ENCODE measurements at regions not wholly inside any gene's neighbourhood (a gene's known extent, or its start where the extent isn't known, plus 50 kb on each side); places are given as distances from the start of the nearest gene placed in this dataset.

DNA sequence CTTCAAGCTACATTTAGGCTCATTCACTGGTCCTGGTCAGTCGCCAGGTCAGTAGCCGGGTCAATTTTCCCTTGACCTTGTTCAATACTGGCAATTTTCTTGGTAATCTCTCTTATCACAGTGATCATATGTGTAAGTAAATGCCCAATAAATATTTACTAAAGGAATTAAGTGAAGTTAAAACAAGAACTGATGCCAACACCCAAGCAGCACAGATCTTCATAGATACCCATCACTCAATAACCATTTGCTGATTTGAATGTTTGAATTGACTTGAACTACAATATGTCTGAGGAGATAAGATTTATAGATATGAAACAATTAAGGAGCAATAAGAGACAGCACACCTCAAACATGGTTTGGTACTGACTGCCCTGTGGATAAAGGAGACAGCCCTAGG is 100.8 kb upstream of the PREP start:
- DNase-seq: no peak
- TF ChIP-seq, protein P1, sequence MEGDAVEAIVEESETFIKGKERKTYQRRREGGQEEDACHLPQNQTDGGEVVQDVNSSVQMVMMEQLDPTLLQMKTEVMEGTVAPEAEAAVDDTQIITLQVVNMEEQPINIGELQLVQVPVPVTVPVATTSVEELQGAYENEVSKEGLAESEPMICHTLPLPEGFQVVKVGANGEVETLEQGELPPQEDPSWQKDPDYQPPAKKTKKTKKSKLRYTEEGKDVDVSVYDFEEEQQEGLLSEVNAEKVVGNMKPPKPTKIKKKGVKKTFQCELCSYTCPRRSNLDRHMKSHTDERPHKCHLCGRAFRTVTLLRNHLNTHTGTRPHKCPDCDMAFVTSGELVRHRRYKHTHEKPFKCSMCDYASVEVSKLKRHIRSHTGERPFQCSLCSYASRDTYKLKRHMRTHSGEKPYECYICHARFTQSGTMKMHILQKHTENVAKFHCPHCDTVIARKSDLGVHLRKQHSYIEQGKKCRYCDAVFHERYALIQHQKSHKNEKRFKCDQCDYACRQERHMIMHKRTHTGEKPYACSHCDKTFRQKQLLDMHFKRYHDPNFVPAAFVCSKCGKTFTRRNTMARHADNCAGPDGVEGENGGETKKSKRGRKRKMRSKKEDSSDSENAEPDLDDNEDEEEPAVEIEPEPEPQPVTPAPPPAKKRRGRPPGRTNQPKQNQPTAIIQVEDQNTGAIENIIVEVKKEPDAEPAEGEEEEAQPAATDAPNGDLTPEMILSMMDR (IDR thresholded peaks at IDR 0.05): no peak
- 95 to 98% (median 97%) methylated on average over 2 of the region's 2 CpGs for WGBS, 3 donors
- intact Hi-C loops (cut with DNase I): loop anchor here in 1 of 2 donors (10.0 kb wide), 1 partner anchor 161 kb away; no protein-coding TSS in a partner anchor
- Histone ChIP-seq H3K36me3 (ENCODE audit: insufficient read depth in 1 of 2, low read depth in 1 of 2) (no peaks in the 10 kb centered on the region), H3K4me3 (no peak overlapping the region), H3K9me3 (no peaks in the 10 kb centered on the region), H3K27ac (no peak overlapping the region), H3K27me3 (ENCODE audit: insufficient read depth in 3 of 3, low read length in 2 of 3) (no peaks in the 10 kb centered on the region), H3K4me1 (no peaks in the 10 kb centered on the region)
- no peak for ATAC-seq

DNA sequence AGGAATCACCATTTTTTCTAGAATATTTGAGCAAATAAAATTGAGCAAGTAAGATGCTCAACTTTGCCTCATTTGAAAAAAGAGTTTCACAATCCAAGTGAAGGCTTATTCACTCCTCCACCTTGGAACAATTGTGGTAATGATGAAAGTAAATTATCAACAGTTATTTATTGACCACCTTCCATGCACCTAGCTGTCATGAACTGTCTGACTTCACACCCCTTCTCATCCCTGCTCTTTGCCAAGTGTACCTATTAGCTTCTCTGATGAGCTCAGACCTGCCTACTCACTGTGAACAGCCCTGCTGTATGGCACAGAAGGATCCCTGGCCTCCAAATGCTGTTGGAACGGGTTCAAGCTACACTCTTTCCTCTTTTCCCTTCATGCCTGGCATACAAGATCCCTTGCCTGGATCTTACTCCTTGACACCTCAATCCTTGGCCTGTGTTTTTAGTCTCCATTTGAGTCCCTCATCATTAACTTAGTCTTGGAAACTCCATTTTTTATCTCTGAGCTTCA is 99.0 kb upstream of the PREP start:
- WGBS, 3 donors: 89 to 91% (median 91%) methylated on average over 1 of the region's 1 CpG

DNA sequence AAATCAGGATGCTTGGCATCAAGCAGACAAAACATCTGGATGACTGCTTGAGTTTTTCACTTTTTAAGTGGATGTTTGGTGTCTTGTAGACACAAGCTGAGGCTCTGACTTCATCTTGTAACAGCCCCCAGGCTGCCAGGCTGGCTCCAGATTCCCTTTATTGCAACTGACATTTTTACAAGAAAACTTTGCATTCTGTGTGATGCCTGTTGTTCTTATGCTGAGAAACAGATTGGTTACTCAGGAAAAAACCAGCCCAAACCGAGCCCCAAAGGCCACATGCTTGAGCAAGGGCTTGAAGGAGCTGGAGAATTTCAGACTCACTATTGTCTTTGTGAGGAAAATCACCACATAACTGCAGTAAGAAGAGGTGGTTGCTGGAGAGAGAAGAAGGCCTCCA is 98.4 kb upstream of the PREP start:
- TF ChIP-seq, protein P1 (IDR thresholded peaks at IDR 0.05): no peak
- H3K27ac ChIP-seq: no peak overlapping the region
- no peak overlapping the region for H3K4me3 ChIP-seq
- H3K4me1 ChIP-seq: no peaks in the 10 kb centered on the region
- WGBS, 3 donors: 47 to 68% (median 67%) methylated on average over 1 of the region's 1 CpG
- ATAC-seq (no peak), DNase-seq (no peak)
- H3K9me3 ChIP-seq: no peaks in the 10 kb centered on the region
- intact Hi-C loops (cut with DNase I): loop anchor here in 1 of 2 donors (10.0 kb wide), 1 partner anchor 164 kb away; no protein-coding TSS in a partner anchor
- no peaks in the 10 kb centered on the region for H3K27me3 ChIP-seq (ENCODE audit: insufficient read depth in 3 of 3, low read length in 2 of 3)
- no peaks in the 10 kb centered on the region for H3K36me3 ChIP-seq (ENCODE audit: insufficient read depth in 1 of 2, low read depth in 1 of 2)

More for the DNA sequence above, 99.0 kb upstream of the PREP start:
- no peaks in the 10 kb centered on the region for H3K36me3 ChIP-seq (ENCODE audit: insufficient read depth in 1 of 2, low read depth in 1 of 2)
- intact Hi-C loops (cut with DNase I): loop anchor here in 1 of 2 donors (10.0 kb wide), 1 partner anchor 163 kb away; no protein-coding TSS in a partner anchor
- no peaks in the 10 kb centered on the region for H3K4me1 ChIP-seq
- H3K27me3 ChIP-seq (ENCODE audit: insufficient read depth in 3 of 3, low read length in 2 of 3): no peaks in the 10 kb centered on the region
- ATAC-seq (no peak), DNase-seq (no peak)
- no peak overlapping the region for H3K27ac ChIP-seq
- TF ChIP-seq, protein P1 (IDR thresholded peaks at IDR 0.05): no peak
- no peaks in the 10 kb centered on the region for H3K9me3 ChIP-seq
- H3K4me3 ChIP-seq: no peak overlapping the region

DNA sequence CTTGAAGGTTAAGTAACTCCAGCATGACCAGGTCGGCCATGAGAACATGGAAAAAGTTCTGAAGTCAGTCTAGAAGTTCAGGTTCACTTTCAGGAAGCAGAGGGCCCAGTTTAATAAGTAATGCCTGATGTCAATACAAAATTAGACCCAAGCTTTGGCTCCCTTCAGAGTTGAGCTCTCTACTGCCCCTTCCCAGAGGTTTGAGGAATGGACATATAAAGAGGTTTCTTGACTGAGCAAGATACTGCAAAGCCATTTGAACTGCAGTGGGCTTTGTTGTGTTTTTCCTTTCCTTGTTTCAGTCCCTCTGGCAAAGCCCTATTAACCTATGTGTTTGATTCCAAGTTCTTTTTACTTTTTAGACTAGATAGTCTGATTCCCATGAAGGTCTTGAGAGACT is 97.8 kb upstream of the PREP start:
- H3K36me3 ChIP-seq (ENCODE audit: insufficient read depth in 1 of 2, low read depth in 1 of 2): no peaks in the 10 kb centered on the region
- H3K9me3 ChIP-seq: no peaks in the 10 kb centered on the region
- H3K27ac ChIP-seq: no peak overlapping the region
- TF ChIP-seq, protein P1 (IDR thresholded peaks at IDR 0.05): no peak
- H3K4me3 ChIP-seq: no peak overlapping the region
- no peak for ATAC-seq
- no peaks in the 10 kb centered on the region for H3K27me3 ChIP-seq (ENCODE audit: insufficient read depth in 3 of 3, low read length in 2 of 3)
- no peaks in the 10 kb centered on the region for H3K4me1 ChIP-seq
- 85 to 92% (median 85%) methylated on average over 1 of the region's 1 CpG for WGBS, 3 donors
- DNase-seq: no peak
- intact Hi-C loops (cut with DNase I): loop anchor here in 1 of 2 donors (10.0 kb wide), 1 partner anchor 164 kb away; no protein-coding TSS in a partner anchor

DNA sequence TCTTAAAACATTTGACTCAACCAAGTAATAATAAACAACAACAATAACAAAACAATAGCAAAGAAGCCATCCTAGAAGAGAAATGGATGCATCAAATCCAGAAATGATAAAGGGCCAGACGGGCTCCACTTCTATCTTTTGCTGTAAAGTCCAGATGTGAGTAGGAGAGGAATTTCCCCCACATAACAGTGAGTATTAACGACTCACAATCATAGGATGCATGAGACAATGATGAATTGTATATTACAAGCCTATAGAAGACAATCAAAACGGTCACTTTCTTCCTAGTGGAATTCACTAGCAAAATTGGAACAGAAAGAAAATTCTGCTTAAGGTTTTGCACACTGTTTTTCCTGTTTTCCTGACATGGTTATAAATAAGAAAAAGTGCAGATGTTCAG is 97.0 kb upstream of the PREP start:
- intact Hi-C loops (cut with DNase I): loop anchor here in 1 of 2 donors (10.0 kb wide), 1 partner anchor 165 kb away; no protein-coding TSS in a partner anchor
- Histone ChIP-seq H3K27me3 (ENCODE audit: insufficient read depth in 3 of 3, low read length in 2 of 3) (no peaks in the 10 kb centered on the region), H3K4me1 (no peaks in the 10 kb centered on the region), H3K9me3 (no peaks in the 10 kb centered on the region), H3K27ac (no peak overlapping the region), H3K4me3 (no peak overlapping the region), H3K36me3 (ENCODE audit: insufficient read depth in 1 of 2, low read depth in 1 of 2) (no peaks in the 10 kb centered on the region)
- TF ChIP-seq, protein P1 (IDR thresholded peaks at IDR 0.05): no peak
- ATAC-seq: no peak
- DNase-seq: no peak
- 54 to 58% (median 56%) methylated on average over 3 of the region's 3 CpGs for WGBS, 3 donors

All from psoas muscle (tissue), 7 donors.